ENCODE measurements at regions not wholly inside any gene's neighbourhood (a gene's known extent, or its start where the extent isn't known, plus 50 kb on each side); places are given as distances from the start of the nearest gene placed in this dataset.

DNA sequence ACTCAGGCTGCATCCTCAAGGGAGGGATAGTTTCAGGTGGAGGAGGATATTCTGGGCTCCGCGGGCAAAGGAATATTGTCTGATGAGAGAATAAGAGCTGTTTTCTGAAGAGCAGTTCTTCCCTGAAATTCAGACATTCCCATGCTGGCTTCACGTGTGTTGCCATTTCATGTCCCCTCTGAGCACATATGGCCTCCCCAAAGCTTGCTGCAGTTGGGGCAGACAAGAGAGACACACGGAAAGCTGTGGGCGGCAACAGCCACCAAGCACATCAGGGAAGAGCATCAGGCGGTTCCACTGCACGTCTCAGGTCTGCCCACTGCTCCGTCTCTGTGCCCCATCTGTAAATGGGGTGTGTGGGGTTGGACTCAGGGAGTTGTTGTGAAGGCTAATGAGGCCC is 247.5 kb upstream of the TSHZ3 start:
- no peaks in the 10 kb centered on the region for H3K27me3 ChIP-seq (ENCODE audit: insufficient read depth, poor library complexity, severe bottlenecking)
- DNase-seq (ENCODE audit: low read depth in 1 of 2, low spot score in 1 of 2) = no peak
- TF ChIP-seq SPI1 (IDR thresholded peaks at IDR 0.05; ENCODE audit: borderline replicate concordance, low read depth) (no peak), REST (IDR thresholded peaks at IDR 0.05; ENCODE audit: insufficient replicate concordance, low read depth) (no peak), CTCF (IDR thresholded peaks at IDR 0.05; ENCODE audit: insufficient read depth, low read length) (no peak), GABPA (IDR thresholded peaks at IDR 0.05; ENCODE audit: low read depth) (no peak), POLR2AphosphoS5 (IDR thresholded peaks at IDR 0.05; ENCODE audit: low read depth) (no peak)

GRCh38 chr19:31597616-31598015 is 248.4 kb upstream of the TSHZ3 start:
- H3K4me3 ChIP-seq (replicated peaks; ENCODE audit: insufficient read depth, low read length) = no peak overlapping the region
- no peak for TF ChIP-seq GABPA (IDR thresholded peaks at IDR 0.05; ENCODE audit: low read depth)
- no peak for TF ChIP-seq SPI1 (IDR thresholded peaks at IDR 0.05; ENCODE audit: borderline replicate concordance, low read depth)
- TF ChIP-seq CTCF (IDR thresholded peaks at IDR 0.05; ENCODE audit: insufficient read depth, low read length) = no peak
- TF ChIP-seq POLR2AphosphoS5 (IDR thresholded peaks at IDR 0.05; ENCODE audit: low read depth) = no peak
- no peak for TF ChIP-seq REST (IDR thresholded peaks at IDR 0.05; ENCODE audit: insufficient replicate concordance, low read depth)
- no peaks in the 10 kb centered on the region for H3K27me3 ChIP-seq (ENCODE audit: insufficient read depth, poor library complexity, severe bottlenecking)
- no peak for DNase-seq (ENCODE audit: low read depth in 1 of 2, low spot score in 1 of 2)
- no peak overlapping the region for H3K27ac ChIP-seq (replicated peaks)

More for the DNA sequence above, 247.5 kb upstream of the TSHZ3 start:
- Histone ChIP-seq H3K27ac (replicated peaks) (no peak overlapping the region), H3K4me3 (replicated peaks; ENCODE audit: insufficient read depth, low read length) (no peak overlapping the region)

DNA sequence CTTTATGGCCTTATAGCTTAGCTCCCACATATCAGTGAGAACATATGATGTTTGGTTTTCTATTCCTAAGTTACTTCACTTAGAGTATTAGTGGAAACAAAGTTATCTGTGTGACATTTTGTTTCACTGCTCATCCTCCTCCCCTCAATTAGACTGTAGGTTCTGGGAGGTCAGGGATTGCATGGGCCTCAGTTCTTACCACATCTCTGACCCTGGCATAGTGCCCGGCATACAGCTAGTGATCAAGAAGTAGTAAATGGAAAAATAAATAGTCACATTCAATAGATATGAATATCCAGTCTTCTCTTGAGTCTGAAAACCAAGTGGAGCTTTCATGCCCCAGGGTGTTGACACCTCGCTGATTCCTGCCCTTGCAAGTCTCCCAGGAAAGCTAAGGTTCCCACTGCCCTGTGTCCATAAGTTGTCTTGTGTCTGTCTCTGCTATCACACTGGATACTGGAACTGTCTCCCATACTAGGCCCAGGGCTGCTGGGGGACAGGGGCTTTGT is 249.5 kb upstream of the TSHZ3 start:
- no peak for DNase-seq (ENCODE audit: low read depth in 1 of 2, low spot score in 1 of 2)

More for the DNA sequence above, 249.5 kb upstream of the TSHZ3 start:
- no peaks in the 10 kb centered on the region for H3K27me3 ChIP-seq (ENCODE audit: insufficient read depth, poor library complexity, severe bottlenecking)
- no peak overlapping the region for H3K4me3 ChIP-seq (replicated peaks; ENCODE audit: insufficient read depth, low read length)
- H3K27ac ChIP-seq (replicated peaks) = no peak overlapping the region
- TF ChIP-seq SPI1 (IDR thresholded peaks at IDR 0.05; ENCODE audit: borderline replicate concordance, low read depth) (no peak), REST (IDR thresholded peaks at IDR 0.05; ENCODE audit: insufficient replicate concordance, low read depth) (no peak), CTCF (IDR thresholded peaks at IDR 0.05; ENCODE audit: insufficient read depth, low read length) (no peak), POLR2AphosphoS5 (IDR thresholded peaks at IDR 0.05; ENCODE audit: low read depth) (no peak), GABPA (IDR thresholded peaks at IDR 0.05; ENCODE audit: low read depth) (no peak)

All from HL-60 (cell line).